ENCODE measurements at regions not wholly inside any gene's neighbourhood (a gene's known extent, or its start where the extent isn't known, plus 50 kb on each side); places are given as distances from the start of the nearest gene placed in this dataset.

GRCh38 chr2:161096336-161096735 is 63.9 kb upstream of the TANK start (continued):
- TF ChIP-seq USF2 (IDR thresholded peaks at IDR 0.05; ENCODE audit: borderline replicate concordance, low read depth, low read length), result no peak
- TF ChIP-seq PBX3 (IDR thresholded peaks at IDR 0.05), result no peak
- TF ChIP-seq RXRA (IDR thresholded peaks at IDR 0.05; ENCODE audit: borderline replicate concordance, low read depth), result no peak
- no peak for TF ChIP-seq FOXM1 (IDR thresholded peaks at IDR 0.05; ENCODE audit: low read depth)
- TF ChIP-seq MXI1 (IDR thresholded peaks at IDR 0.05; ENCODE audit: low read depth, low read length), result no peak
- no peak for TF ChIP-seq ELF1 (IDR thresholded peaks at IDR 0.05)
- no peak for TF ChIP-seq EZH2phosphoT487 (IDR thresholded peaks at IDR 0.05; ENCODE audit: borderline replicate concordance, low read depth)
- no peak for TF ChIP-seq ZBTB33 (IDR thresholded peaks at IDR 0.05; ENCODE audit: borderline replicate concordance, low read depth)

- H3K36me3 ChIP-seq (replicated peaks in 1 of 2; ENCODE audit: control insufficient read depth in 1 of 2, insufficient read depth in 2 of 2, low read length in 1 of 2), result no peaks in the 10 kb centered on the region
- TF ChIP-seq RFX5 (IDR thresholded peaks at IDR 0.05; ENCODE audit: low read length) (no peak), USF2 (IDR thresholded peaks at IDR 0.05; ENCODE audit: borderline replicate concordance, low read depth, low read length) (no peak), YY1 (IDR thresholded peaks at IDR 0.05; ENCODE audit: low read depth) (no peak)
- no peak overlapping the region for H2AFZ ChIP-seq (ENCODE audit: low read depth)
- H3K27ac ChIP-seq (ENCODE audit: low read depth in 2 of 2, low read length in 1 of 2), result no peak overlapping the region
- peaks cover 0 to 9% of the 10 kb centered on the region in 2 experiments; a peak in 1 of 4 replicates for H3K4me1 ChIP-seq (ENCODE audit: control insufficient read depth in 1 of 2, insufficient read depth in 2 of 2, low read depth in 1 of 2, low read length in 1 of 2)
- WGBS (ENCODE audit: low lambda C conversion rate), result 47% methylated on average over 2 of the region's 2 CpGs
- H3K4me3 ChIP-seq (ENCODE audit: low read depth in 2 of 2, low read length in 1 of 2), result no peak overlapping the region
- H3K4me2 ChIP-seq, result no peak overlapping the region
- DNase-seq, result no peak
- no peaks in the 10 kb centered on the region for H3K79me2 ChIP-seq (ENCODE audit: insufficient read depth)
- no peak overlapping the region for H3K9ac ChIP-seq
- ChIA-PET CTCF (no interaction called here), POLR2A (no interaction called here)
- H3K9me3 ChIP-seq, result no peaks in the 10 kb centered on the region
- no peaks in the 10 kb centered on the region for H3K9me2 ChIP-seq
- H3K27me3 ChIP-seq (ENCODE audit: insufficient read depth), result no peaks in the 10 kb centered on the region
- no peaks in the 10 kb centered on the region for H3F3A ChIP-seq (replicated peaks; ENCODE audit: insufficient read depth)
- no peaks in the 10 kb centered on the region for H4K20me1 ChIP-seq (ENCODE audit: insufficient read depth)
Observed at GRCh38 chr2:161097157-161097556, 63.1 kb upstream of the TANK start.

All from SK-N-SH (cell line).